GM12878 (cell line): ENCODE measurements at regions not wholly inside any gene's neighbourhood (a gene's known extent, or its start where the extent isn't known, plus 50 kb on each side); places are given as distances from the start of the nearest gene placed in this dataset.

Experiments used
- ATAC-seq: fragments of 200-7000 bp; cut with Tn5 transposase; 3 replicates; pipeline ENCODE4 v1.9.1; 2020; ENCODE audit warnings: mild to moderate bottlenecking, moderate library complexity
- BruUV-seq: library from RNA; stranded (reverse); fragments of 400-500 nt; replicated peaks from 2 replicates; lab custom pipeline; 2021; lab: Mats Ljungman, UMichigan
- CTCF ChIA-PET: fragments of 300-600 bp; sonication (Branson Sonifier 250); formaldehyde crosslinking; extraction: SDS; loops from one replicate; lab custom pipeline; 2021; ENCODE audit warnings: inconsistent platforms; lab: Yijun Ruan, JAX
- POLR2A ChIA-PET: fragments of 350-600 bp; formaldehyde crosslinking; extraction: SDS; loops from one replicate; lab custom pipeline; 2021; ENCODE audit warnings: inconsistent platforms; lab: Charles Lee
- RAD21 ChIA-PET: fragments of 300-600 bp; sonication (Branson Sonifier 250); formaldehyde crosslinking; loops from one replicate; lab custom pipeline; 2023; ENCODE audit warnings: antibody characterized with exemption; ENCODE audit not compliant: unreplicated experiment; lab: Charles Lee
- SMC1A ChIA-PET: fragments of 300-600 bp; sonication (Branson Sonifier 250); formaldehyde crosslinking; loops from one replicate; lab custom pipeline; 2023; ENCODE audit not compliant: unreplicated experiment, uncharacterized antibody; lab: Charles Lee
- DNase-seq: peaks from one replicate; pipeline ENCODE4 v3.0.0-alpha.2; 2011; ENCODE audit warnings: low read depth, low spot score
- FAIRE-seq: peaks from 3 replicates; lab custom pipeline; 2011; peaks lifted over from hg19 to GRCh38; lab: Jason Lieb, UNC
- H2AFZ ChIP-seq: 2 replicates; pipeline ENCODE4 v1.6.0; 2011; ENCODE audit warnings: low read depth, low read length, control low read depth; ENCODE audit not compliant: control insufficient read depth
- H3K27ac ChIP-seq: 2 replicates; pipeline ENCODE4 v1.5.1; 2011; ENCODE audit warnings: control low read depth; ENCODE audit not compliant: control insufficient read depth, insufficient read depth
- H3K27me3 ChIP-seq, 2 experiments: replicated peaks in 1 of 2; 2 replicates each; pipeline versions ENCODE4 v1.6.0 to v1.6.1; 2011; ENCODE audit warnings: low read length in 1 of 2; ENCODE audit not compliant: control insufficient read depth in 2 of 2, insufficient read depth in 2 of 2
- H3K36me3 ChIP-seq, 2 experiments: 2 replicates each; pipeline ENCODE4 v1.5.1; 2011; ENCODE audit warnings: low read length in 1 of 2; ENCODE audit not compliant: control insufficient read depth in 2 of 2, insufficient read depth in 2 of 2
- H3K4me1 ChIP-seq: 2 replicates; pipeline ENCODE4 v1.6.1; 2011; ENCODE audit warnings: mild to moderate bottlenecking, low read length, moderate library complexity, mixed read lengths; ENCODE audit not compliant: control insufficient read depth, insufficient read depth
- H3K4me2 ChIP-seq: 2 replicates; pipeline ENCODE4 v1.6.0; 2011; ENCODE audit warnings: control low read depth; ENCODE audit not compliant: control insufficient read depth, insufficient read depth
- H3K4me3 ChIP-seq: fragments of 200-600 bp; sonication (generic); 2 replicates; pipeline ENCODE4 v1.5.1; 2016
- H3K79me2 ChIP-seq: 2 replicates; pipeline ENCODE4 v1.6.0; 2011; ENCODE audit warnings: low read length; ENCODE audit not compliant: control insufficient read depth, insufficient read depth
- H3K9ac ChIP-seq: 2 replicates; pipeline ENCODE4 v1.8.0; 2011; ENCODE audit warnings: low read length, control low read depth, mixed read lengths; ENCODE audit not compliant: control insufficient read depth, insufficient read depth
- H3K9me3 ChIP-seq: replicated peaks from 3 replicates; pipeline ENCODE4 v1.5.1; 2011; ENCODE audit warnings: mild to moderate bottlenecking, low read length; ENCODE audit not compliant: control insufficient read depth, insufficient read depth
- H4K20me1 ChIP-seq: 2 replicates; pipeline ENCODE4 v1.6.0; 2011; ENCODE audit not compliant: control insufficient read depth, insufficient read depth
- BHLHE40 ChIP-seq, 2 experiments: fragments of 450-650 bp in 1 of 2; IDR thresholded peaks; 2 replicates each; pipeline ENCODE4 v1.6.1; 2011 to 2017; ENCODE audit warnings: low read depth in 2 of 2, borderline replicate concordance in 1 of 2, improper control_type of control experiment in 1 of 2, low read length in 1 of 2, mild to moderate bottlenecking in 1 of 2
- GATAD2B ChIP-seq: fragments of 450-650 bp; conservative IDR thresholded peaks from 2 replicates; pipeline ENCODE4 v1.6.1; 2017; ENCODE audit warnings: low read depth, mild to moderate bottlenecking, moderate library complexity
- NBN ChIP-seq: fragments of 450-650 bp; IDR thresholded peaks from 2 replicates; pipeline ENCODE4 v1.6.1; 2016
- PAX8 ChIP-seq: fragments of 450-650 bp; IDR thresholded peaks from 2 replicates; pipeline ENCODE4 v1.6.1; 2017; ENCODE audit warnings: mild to moderate bottlenecking, moderate library complexity
- SPI1 ChIP-seq: IDR thresholded peaks from 2 replicates; pipeline ENCODE4 v1.6.1; 2011; ENCODE audit warnings: low read depth, mild to moderate bottlenecking, low read length, moderate library complexity, borderline replicate concordance; ENCODE audit not compliant: insufficient read depth
- STAT1 ChIP-seq: fragments of 450-650 bp; conservative IDR thresholded peaks from 2 replicates; pipeline ENCODE4 v1.6.1; 2014; ENCODE audit warnings: antibody characterized with exemption, mild to moderate bottlenecking
- ZBTB40 ChIP-seq: fragments of 450-650 bp; IDR thresholded peaks from 2 replicates; pipeline ENCODE4 v1.6.1; 2016; ENCODE audit warnings: mild to moderate bottlenecking, moderate library complexity, borderline replicate concordance
- WGBS: methylation state at CpG from one replicate; pipeline ENCODE4 v1.1.6; 2016; ENCODE audit warnings: low lambda C conversion rate; ENCODE audit not compliant: insufficient replicate concordance, insufficient coverage; ENCODE audit errors: missing lambda C conversion rate; 5-methylcytosine and 5-hydroxymethylcytosine counted together
- in situ Hi-C: fragments of 300-500 bp; cut with MboI; formaldehyde crosslinking; loops from 9 replicates; pipeline ENCODE4 v1.14.3; 2018; ENCODE audit warnings: mixed read lengths
- intact Hi-C: fragments of 100-400 bp; cut with micrococcal nuclease; formaldehyde crosslinking; loops from one replicate; pipeline ENCODE4 v1.14.2; 2022; ENCODE audit not compliant: unreplicated experiment
- TF ChIP-seq, protein P1 (sequence below): fragments of 450-650 bp; IDR thresholded peaks from 2 replicates; pipeline ENCODE4 v1.6.1; 2018; ENCODE audit warnings: mild to moderate bottlenecking, low read depth, moderate library complexity; ENCODE audit not compliant: partially characterized antibody
- TF ChIP-seq, protein P2 (sequence below): IDR thresholded peaks from 2 replicates; pipeline ENCODE4 v1.6.1; 2011; ENCODE audit warnings: low read depth, low read length, improper control_type of control experiment, borderline replicate concordance

- no peak for TF ChIP-seq NBN
Measured at GRCh38 chr11:70519117-70519516, 120.8 kb downstream of the CTTN start (continued).

- Histone ChIP-seq H3K27me3 (no peaks in the 10 kb centered on the region; a peak in 1 of 4 replicates), H4K20me1 (no peaks in the 10 kb centered on the region), H3K9ac (no peak overlapping the region), H3K4me2 (no peak overlapping the region), H3K27ac (no peak overlapping the region), H3K4me1 (no peaks in the 10 kb centered on the region), H3K4me3 (no peak overlapping the region), H3K79me2 (no peaks in the 10 kb centered on the region), H3K9me3 (no peaks in the 10 kb centered on the region; the same call in 2 of the 3 replicates), H3K36me3 (no peaks in the 10 kb centered on the region), H2AFZ (no peak overlapping the region)
- no TSS peak for BruUV-seq
- 23% methylated on average over 22 of the region's 22 CpGs for WGBS
- in situ Hi-C loops (no loop called here), intact Hi-C loops (no loop called here)
- TF ChIP-seq ZBTB40 (no peak), SPI1 (no peak), PAX8 (no peak), STAT1 (no peak), BHLHE40 (IDR thresholded peaks at IDR 0.05; ENCODE audit: borderline replicate concordance in 1 of 2, low read depth in 2 of 2, low read length in 1 of 2) (peak; percentile 82 to 90), GATAD2B (no peak)
- TF ChIP-seq, protein P1, sequence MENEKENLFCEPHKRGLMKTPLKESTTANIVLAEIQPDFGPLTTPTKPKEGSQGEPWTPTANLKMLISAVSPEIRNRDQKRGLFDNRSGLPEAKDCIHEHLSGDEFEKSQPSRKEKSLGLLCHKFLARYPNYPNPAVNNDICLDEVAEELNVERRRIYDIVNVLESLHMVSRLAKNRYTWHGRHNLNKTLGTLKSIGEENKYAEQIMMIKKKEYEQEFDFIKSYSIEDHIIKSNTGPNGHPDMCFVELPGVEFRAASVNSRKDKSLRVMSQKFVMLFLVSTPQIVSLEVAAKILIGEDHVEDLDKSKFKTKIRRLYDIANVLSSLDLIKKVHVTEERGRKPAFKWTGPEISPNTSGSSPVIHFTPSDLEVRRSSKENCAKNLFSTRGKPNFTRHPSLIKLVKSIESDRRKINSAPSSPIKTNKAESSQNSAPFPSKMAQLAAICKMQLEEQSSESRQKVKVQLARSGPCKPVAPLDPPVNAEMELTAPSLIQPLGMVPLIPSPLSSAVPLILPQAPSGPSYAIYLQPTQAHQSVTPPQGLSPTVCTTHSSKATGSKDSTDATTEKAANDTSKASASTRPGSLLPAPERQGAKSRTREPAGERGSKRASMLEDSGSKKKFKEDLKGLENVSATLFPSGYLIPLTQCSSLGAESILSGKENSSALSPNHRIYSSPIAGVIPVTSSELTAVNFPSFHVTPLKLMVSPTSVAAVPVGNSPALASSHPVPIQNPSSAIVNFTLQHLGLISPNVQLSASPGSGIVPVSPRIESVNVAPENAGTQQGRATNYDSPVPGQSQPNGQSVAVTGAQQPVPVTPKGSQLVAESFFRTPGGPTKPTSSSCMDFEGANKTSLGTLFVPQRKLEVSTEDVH, result no peak
- TF ChIP-seq, protein P2, sequence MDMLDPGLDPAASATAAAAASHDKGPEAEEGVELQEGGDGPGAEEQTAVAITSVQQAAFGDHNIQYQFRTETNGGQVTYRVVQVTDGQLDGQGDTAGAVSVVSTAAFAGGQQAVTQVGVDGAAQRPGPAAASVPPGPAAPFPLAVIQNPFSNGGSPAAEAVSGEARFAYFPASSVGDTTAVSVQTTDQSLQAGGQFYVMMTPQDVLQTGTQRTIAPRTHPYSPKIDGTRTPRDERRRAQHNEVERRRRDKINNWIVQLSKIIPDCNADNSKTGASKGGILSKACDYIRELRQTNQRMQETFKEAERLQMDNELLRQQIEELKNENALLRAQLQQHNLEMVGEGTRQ, result no peak
- ChIA-PET SMC1A (no interaction called here), POLR2A (no interaction called here), CTCF (no interaction called here), RAD21 (no interaction called here)
- no peak for ATAC-seq
- FAIRE-seq, result no peak
- no peak for DNase-seq
Measured at GRCh38 chr11:70521475-70522308, 123.4 kb downstream of the CTTN start.
